ENCODE measurements at regions not wholly inside any gene's neighbourhood (a gene's known extent, or its start where the extent isn't known, plus 50 kb on each side); places are given as distances from the start of the nearest gene placed in this dataset.
"Not testable (repeated sequence)": the region's sequence is repeated elsewhere in the genome, so short reads cannot be mapped to it uniquely, and the experiment has no call there.

DNA sequence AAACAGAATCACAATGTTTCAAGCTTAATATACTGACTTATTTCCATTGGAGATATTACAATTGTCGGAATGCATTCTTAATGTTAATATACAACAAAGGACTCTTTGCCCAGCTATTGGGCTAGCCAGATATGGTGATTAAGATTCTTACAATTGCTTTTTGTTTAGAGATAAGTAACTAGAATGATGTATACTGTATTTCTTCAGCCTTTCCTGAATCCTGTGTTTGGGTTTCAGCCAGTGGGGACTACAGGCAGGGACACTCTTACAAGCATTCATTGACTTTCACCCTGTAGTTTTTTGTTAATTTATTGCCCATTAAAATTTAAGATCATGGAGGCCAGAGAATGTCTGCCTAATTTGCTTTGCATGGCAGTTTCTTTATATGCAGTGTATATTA, 254.1 kb upstream of the TMEFF2 start:
- DNase-seq (ENCODE audit: low read depth) = no peak

DNA sequence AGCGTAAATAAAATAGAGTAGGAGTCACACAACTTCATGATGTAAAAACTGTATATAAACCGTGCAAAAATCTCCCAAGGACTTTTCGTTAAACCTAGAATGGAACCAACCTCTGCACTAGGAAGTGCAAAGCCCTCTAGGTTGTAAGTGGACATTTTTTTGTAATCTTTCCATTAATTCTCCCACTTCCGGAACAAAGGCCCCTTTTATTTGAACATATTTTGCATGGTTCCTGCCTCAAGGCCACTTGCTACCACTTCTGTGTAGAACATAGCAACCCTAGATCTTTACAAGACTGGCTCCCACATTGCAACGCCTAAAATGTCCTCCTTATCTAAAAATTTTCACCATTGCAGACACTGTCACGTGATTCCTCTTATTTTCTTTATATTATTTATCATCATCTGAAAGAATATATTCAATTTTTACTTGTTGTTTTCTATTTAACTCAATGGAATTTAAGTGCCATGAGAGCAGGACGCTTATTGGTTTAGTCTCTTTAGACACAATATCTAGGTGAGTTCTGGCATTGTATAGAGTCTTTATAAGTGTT, 249.6 kb upstream of the TMEFF2 start:
- no peak for DNase-seq (ENCODE audit: low read depth)

DNA sequence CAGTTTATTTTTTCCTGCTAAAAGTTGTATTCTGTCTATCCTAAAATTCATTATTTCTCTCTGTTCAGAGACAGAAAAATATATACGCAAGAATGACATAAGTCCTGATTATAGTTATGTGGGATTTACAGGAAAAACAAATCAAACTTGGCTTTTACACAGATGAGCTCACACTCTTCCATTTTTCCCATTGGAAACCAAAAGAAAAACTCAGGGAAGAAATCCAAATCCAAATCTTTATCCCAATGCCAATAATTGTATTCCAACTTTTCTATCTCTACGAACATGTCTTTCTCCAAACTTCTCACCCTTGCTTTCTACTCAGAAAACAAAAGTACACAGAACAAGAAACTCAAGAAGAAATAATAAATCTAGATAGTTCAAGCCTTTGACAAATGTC, 249.1 kb upstream of the TMEFF2 start:
- no peak for DNase-seq (ENCODE audit: low read depth)

DNA sequence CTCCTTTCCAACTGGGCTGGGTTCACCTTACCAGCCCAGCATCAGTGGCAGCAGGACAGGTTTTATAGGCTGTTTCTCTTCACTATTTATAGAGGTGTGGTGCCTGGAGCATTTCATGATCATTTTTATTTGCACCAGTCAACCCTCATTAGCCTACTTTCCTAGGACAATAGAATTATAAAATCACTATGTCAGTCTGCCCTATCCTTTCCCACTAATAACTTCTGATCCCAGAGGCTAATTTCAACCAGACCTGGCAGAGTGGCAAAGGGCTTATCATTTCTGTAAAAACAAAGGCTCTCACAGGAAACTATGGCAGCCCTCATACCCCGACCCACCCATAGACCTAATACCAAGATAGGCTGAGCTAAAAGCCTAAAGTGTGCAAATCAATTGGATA, 243.5 kb upstream of the TMEFF2 start:
- no peak for DNase-seq (ENCODE audit: low read depth)

DNA sequence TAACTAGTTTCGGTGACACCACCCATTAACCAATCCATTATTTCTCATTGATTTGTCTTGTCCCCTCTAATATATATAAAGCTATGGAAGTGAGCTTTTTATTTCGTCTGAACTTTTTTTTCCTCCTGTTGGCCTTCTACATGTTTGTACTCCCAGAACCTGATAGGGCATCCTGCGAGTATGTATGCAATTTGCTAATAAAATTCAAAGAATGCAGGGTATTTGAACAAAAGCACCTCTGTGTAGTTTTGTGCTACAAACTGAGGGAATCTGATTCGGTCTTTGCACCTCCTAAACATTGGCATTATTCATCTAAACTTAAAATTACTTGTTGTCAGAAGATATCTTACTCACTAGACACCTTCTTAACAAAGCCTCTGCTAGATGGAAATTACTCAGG, 242.9 kb upstream of the TMEFF2 start:
- no peak for DNase-seq (ENCODE audit: low read depth)

DNA sequence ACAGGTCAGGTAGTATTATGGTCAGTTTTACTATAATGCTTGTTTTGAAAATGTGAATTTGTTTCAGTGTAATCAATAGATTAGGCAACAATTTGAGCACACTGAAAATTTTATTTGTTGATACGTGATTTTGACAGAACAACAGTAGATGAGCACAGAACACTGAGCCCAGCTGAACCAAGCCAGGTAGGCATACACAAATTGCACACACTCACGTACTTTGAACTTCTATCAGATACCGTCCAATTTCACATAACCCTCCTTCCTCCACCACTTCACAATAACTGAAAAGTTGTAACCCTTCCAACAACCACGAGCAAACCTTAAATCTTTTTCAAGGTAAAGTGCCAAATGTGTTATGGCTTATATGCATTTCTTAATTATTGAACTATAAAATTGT, 229.5 kb upstream of the TMEFF2 start:
- DNase-seq (ENCODE audit: low read depth) = no peak

DNA sequence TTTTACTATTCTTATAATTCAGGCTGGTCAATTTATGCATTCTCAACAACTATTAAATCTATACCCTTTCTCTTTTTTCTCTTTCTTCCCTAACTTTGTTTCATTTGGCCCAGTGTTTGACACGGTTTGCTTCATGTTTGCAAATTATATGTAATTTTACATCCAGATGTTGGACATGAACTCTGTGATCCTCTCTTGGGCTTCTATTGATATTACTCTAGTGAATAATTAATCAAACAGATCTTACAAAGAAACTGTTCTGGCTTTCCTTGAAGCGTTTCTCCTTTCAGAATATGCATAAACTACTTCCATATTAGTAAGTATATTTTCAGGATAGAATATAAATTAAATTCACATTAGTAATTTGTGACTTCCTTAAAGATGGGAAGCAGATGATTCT, 225.1 kb upstream of the TMEFF2 start:
- no peak for DNase-seq (ENCODE audit: low read depth)

DNA sequence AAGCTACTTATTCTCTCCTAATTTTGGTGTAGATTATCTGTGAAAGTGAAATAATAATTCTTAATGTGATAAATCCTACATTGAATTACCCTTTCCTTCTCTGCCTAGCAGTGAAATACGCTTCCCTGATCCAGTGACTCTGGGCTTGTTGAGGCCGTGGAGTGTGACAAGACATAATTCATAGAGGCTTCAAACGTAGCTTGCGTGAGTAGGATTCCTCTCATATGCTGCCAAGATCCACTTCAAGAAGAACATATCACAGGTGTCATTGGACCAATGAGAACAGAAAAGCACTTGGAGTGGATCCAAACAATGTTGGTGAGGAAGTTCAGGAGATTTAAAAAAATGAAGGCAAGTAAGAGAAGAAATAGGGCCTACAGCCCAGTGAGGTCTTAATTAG, 221.3 kb upstream of the TMEFF2 start:
- no peak for DNase-seq (ENCODE audit: low read depth)

DNA sequence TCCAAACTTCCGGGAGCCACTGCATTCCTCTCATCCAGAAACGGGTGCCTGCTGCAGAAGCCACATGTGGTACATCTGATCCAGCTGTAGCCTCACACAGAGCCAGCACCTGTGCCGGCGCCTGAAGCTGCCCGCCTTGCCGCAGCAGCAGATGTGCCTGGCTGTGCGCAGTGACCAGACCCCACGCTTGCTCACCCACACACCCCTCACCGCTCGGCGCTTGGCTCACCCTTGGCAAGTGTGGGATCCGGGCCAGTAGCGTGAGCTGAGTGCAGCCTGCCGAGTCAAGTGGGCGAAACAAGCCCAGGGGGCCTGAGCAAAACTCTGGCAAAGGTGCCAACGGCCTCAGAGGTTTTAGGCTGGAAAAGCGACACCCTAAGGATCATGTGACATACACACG, 220.1 kb upstream of the TMEFF2 start:
- no peak for DNase-seq (ENCODE audit: low read depth)

DNA sequence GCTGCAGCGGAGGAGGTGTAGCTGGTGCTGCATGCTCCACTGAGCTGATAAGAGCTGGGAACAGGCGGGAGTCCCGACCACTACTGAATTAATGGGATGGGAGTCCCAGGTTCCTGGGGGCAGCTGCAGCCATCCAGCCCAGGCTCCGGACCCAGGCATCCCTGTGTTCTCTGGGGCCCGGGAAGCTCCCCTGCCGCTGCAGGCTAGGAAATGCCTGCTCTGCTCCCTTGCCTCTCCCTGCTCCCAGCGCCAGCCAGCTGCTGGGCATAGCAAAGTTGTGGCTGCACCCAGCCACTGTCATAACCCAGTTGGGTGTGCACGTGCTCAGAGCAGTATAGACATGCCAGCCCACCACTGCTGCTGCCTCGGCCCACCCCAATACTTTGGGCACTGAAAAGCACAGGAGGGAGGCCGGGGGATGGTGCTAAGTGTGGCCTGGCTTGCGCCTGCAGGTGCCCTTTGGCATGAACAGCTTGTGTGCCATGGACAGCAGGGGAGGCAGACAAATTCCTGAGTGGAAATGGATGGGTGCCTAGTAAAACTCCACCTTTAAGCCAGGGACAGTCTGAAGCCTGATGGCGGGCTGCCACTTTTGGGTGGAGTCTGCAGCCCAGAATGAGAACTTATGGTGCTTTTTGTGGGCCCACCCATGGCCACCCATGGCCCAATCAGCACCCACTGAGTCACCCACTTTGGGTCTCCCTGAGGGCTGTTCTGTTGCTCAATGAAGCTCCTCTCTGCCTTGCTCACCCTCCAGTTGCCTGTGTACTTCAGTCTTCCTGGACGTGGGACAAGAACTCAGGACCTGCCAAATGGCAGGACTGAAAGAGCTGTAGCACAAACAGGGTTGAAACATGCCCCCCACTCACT, 219.3 kb upstream of the TMEFF2 start:
- DNase-seq (ENCODE audit: low read depth) = no peak

DNA sequence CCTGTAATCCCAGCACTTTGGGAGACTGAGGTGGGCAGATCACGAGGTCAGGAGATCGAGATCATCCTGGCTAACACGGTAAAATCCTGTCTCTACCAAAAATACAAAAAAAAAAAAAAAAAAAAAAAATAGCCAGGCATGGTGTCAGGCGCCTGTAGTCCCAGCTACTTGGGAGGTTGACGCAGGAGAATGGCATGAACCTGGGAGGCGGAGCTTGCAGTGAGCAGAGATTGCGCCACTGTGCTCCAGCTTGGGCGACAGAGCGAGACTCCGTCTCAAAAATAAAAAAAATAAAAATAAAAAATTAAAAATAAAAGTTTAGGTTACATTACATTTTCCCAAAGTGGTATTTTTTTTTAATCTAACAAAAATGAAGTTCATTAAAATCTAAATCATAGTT, 218.1 kb upstream of the TMEFF2 start:
- not testable (repeated sequence) for DNase-seq (ENCODE audit: low read depth)

DNA sequence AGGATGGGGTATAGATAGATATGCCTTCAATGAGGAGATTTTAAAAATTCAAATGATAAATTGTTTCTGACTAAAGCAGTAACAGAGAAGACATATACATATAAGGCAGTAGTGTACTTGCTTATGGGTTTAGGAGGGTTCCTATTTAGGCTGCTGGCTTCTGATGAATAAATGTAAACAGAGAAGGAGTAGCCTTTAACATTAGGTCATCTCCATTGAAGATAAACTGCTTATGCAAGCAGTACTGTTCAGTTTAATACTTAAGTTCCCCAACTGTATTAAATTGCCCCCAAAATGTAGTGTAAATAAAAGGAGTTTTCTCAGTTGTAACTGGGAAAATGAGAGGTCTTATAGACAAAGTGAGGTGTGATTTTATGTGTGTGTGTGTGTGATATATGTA, 217.7 kb upstream of the TMEFF2 start:
- DNase-seq (ENCODE audit: low read depth) = no peak

DNA sequence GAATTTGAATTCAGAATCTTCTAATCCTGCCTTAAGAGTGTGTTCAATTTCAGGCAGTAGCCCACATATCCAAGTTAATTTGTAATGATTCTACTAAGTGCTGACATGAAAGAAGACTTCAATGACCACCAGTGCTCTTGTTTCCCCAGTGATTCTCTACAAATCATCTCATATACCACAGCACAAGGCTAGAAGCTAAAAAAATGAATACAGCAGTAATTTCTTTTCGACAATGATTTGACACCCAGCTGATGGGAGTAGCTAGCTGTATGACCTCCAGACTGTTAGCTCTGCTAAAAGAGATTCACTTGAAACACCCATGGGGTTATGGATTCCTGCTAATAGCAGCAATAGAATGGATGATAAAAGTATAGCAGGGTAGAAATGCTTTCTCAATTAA, 217.0 kb upstream of the TMEFF2 start:
- no peak for DNase-seq (ENCODE audit: low read depth)

DNA sequence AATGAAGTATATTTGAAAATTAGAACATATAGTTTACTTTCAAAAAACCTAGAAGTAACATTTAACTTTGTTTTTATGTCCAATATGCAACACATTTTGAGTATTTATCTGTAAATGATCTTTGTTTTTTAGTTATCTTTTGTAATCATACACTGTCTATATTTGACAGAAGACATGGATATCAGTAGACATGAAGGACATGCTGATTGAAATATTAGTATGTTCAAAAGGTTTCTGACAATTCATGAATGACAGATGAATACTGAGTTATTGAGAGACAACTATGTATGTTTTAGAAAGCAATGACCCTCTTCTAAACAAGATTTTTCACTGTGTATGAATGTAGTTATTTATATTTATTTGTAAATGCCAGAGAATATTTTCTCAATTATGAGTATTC, 215.6 kb upstream of the TMEFF2 start:
- DNase-seq (ENCODE audit: low read depth) = no peak

DNA sequence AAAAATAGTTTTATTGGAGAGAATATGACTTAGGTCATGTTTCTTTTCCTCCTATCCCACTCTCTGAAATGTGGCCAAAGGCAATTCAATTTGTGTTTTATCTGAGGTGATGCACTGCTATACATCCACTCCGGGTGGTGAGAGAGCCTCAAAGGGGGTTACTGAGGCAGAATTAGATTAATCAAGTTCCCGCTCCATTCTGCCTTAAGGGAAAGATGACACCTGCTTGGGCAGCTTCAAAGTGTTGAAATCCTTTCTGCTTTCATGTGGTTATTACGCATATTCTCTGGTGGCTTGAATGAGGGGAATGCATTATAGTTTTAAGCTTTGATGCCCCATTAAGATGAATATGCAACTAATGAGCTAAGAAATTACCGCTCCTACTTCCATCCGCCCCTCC, 213.0 kb upstream of the TMEFF2 start:
- DNase-seq (ENCODE audit: low read depth) = no peak

DNA sequence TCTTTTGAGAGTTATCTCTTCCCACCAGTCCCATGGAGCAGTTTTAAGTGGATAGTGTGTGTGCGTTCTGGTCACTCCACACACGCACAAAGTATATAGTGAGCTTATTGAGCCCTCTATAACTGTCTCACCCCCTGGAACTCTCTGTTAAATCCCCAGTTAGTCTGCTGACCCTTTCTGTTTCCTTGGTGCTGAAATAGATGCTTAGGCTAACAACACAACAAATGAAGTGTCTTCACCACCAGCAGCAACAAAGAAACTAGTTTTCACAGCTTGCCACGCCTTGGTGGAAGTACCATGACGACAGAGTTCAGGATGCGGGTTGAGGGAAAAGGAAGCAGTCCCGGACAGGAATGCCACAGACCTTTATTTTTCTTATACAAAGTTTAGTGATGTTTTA, 203.5 kb upstream of the TMEFF2 start:
- DNase-seq (ENCODE audit: low read depth) = no peak

DNA sequence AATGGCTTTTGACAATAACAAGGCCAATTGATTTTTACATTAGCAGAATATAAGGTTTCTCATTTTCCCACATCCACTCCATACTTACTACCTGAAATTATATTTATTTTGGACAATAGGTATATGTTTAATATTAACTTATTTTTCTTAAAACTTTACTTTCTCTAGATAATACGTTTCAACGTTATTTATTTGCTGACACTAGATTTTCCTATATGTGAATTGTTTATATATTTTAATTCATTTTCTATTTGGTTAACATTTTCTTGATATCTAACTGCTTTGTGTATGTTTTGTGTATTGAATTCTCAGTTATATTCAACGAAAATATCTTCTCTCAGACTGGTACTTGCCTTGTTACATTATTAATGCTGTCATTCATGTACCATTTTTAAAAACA, 199.9 kb upstream of the TMEFF2 start:
- DNase-seq (ENCODE audit: low read depth) = no peak

DNA sequence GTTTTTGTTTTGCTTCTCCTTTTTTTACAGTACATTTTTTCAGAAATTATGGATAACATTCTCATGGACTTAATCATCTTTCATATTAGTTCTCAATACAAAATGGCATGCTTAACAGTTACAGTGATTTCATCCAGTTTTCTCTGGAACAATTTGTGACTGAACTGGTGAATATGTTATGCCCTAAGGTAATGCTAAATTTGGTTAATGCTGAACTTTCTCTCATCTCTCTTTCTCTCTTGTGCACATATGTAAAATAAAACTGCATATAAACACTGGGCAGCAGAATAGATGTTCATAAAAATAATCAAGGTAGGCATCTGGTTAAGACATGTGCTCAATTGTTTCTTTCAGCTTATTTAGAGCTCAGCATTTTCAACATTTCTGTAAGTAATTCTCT, 196.3 kb upstream of the TMEFF2 start:
- DNase-seq (ENCODE audit: low read depth) = no peak

DNA sequence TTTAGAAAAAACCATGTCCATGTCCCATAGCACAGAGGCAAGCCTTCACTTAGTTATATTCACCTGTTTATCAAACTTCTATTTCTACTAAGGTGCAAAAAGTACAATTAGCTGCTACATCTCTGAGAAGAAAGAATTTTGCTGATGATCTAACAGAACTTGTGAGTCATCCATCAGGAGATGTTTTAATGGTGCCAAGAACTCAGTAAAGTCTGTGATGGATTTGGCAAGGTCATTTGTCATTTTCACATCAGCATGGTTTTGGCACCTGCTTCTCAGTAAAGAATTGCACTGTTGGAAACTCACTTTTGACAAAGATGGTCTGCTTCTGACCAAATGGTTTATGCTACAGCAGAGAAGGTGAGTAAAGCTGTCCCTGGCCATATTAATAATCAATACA, 195.7 kb upstream of the TMEFF2 start:
- DNase-seq (ENCODE audit: low read depth) = no peak

DNA sequence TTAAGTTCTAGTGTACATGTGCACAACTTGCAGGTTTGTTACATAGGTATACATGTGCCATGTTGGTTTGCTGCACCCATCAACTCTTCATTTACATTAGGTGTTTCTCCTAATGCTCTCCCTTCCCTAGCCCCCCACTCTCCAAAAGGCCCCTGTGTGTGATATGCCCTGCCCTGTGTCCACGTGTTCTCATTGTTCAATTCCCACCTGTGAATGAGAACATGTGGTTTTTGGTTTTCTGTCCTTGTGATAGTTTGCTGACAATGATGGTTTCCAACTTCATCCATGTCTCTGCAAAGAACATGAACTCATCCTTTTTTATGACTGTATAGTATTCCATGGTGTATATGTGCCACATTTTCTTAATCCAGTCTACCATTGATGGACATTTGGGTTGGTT, 189.5 kb upstream of the TMEFF2 start:
- not testable (repeated sequence) for DNase-seq (ENCODE audit: low read depth)

DNA sequence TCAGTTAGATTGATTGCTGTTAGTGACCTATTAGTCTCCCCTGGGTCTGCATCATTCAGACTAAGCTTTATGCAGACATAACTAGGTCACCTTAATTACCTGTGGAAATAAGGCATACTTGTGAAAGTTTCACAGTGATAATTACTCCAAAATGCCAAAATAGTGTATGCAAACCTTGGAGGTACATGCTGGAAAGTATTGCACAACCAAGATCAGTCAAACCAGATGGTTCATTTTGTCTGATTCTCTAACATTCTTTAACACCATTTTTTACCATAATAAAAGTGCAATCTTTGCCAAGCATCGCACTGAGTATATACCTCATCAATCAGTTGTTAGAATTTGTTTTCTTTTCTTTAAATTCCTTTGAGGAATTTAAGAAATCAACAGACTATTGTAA, 186.3 kb upstream of the TMEFF2 start:
- no peak for DNase-seq (ENCODE audit: low read depth)

DNA sequence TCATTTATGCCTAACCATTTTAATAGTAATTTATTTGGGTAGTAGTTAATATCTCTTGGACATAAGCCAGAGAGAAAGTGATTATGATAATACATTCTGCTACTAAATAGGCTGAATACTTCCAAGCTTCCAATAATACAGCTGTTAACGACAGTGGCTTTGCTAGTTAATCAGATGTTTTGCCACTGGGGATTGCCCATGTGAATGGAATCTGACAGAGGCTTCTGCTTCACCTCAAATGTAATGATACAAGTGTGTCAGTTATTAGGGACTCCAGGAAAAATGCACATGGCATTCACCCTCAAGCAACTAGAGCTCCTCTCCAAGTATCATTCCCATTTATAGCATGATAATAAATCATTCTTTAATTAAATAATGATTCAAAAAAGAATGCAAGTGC, 185.0 kb upstream of the TMEFF2 start:
- DNase-seq (ENCODE audit: low read depth) = no peak

DNA sequence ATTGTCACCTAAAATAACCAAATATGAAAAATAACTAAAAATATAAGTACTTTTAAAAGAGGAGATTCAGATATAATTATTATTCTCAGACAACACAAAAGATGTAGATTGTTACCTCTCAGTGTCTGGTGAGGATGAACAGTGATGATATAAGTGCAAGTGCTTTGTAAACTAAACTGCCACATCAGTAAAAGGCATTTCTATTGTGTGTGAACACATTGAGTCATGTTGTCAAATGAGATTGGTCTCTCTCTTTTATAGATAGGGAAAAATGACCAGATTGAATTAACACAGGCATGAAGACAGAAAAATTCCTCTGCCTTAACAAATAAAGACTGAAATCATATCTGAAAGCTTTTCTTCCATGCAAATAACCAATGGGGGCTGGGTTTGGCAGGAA, 182.4 kb upstream of the TMEFF2 start:
- DNase-seq (ENCODE audit: low read depth) = no peak

DNA sequence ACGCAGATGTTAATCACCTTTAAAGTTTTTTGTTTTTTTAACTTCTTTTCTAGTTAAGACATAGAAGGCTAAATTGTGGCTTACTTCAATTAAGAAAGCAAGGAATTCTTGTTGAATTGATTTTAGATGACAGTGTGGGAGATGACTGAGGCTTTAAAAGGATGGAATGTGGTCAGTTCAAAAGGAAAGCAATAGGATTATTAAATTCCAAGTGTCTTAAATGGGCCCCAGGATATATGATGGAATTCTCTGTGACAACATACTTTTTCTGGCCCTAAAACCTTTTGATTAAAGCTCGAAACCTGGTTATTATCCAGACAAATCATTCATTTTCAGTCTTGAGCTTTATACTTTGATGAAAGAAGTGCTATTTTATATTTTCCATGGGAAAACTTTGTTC, 179.0 kb upstream of the TMEFF2 start:
- DNase-seq (ENCODE audit: low read depth) = no peak

All from stimulated activated CD4-positive, alpha-beta T cell treated with anti-CD3 and anti-CD28 coated beads, Interleukin-2, amount 100 ng/mL, for 4 hours (primary cell).